ENCODE measurements at regions not wholly inside any gene's neighbourhood (a gene's known extent, or its start where the extent isn't known, plus 50 kb on each side); places are given as distances from the start of the nearest gene placed in this dataset.
"Not testable (repeated sequence)": the region's sequence is repeated elsewhere in the genome, so short reads cannot be mapped to it uniquely, and the experiment has no call there.

DNA sequence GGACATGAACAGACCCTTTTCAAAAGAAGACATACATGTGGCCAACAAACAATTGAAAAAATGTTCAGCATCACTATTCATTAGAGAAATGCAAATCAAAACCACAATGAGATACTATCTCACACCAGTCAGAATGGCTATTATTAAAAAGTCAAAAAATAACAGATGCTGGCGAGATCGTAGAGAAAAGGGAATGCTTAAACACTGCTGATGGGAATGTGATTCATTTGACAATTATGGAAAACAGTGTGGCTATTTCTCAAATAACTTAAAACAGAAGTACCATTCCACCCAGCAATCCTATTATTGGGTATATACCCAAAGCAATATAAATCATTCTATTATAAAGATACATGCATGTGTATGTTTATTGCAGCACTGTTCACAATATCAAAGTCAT lies 281.8 kb upstream of the CDH5 start:
- TF ChIP-seq, protein P1, sequence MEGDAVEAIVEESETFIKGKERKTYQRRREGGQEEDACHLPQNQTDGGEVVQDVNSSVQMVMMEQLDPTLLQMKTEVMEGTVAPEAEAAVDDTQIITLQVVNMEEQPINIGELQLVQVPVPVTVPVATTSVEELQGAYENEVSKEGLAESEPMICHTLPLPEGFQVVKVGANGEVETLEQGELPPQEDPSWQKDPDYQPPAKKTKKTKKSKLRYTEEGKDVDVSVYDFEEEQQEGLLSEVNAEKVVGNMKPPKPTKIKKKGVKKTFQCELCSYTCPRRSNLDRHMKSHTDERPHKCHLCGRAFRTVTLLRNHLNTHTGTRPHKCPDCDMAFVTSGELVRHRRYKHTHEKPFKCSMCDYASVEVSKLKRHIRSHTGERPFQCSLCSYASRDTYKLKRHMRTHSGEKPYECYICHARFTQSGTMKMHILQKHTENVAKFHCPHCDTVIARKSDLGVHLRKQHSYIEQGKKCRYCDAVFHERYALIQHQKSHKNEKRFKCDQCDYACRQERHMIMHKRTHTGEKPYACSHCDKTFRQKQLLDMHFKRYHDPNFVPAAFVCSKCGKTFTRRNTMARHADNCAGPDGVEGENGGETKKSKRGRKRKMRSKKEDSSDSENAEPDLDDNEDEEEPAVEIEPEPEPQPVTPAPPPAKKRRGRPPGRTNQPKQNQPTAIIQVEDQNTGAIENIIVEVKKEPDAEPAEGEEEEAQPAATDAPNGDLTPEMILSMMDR (conservative IDR thresholded peaks at IDR 0.05; ENCODE audit: low read depth, low read length), result not testable (repeated sequence)
- not testable (repeated sequence) for TF ChIP-seq EZH2 (IDR thresholded peaks at IDR 0.05; ENCODE audit: low read length, unreplicated experiment); EZH2phosphoT487 (IDR thresholded peaks at IDR 0.05; ENCODE audit: borderline replicate concordance, low read length)
